Superior temporal gyrus (tissue), 1 donor: ENCODE measurements at regions not wholly inside any gene's neighbourhood (a gene's known extent, or its start where the extent isn't known, plus 50 kb on each side); places are given as distances from the start of the nearest gene placed in this dataset.
"Not testable (repeated sequence)": the region's sequence is repeated elsewhere in the genome, so short reads cannot be mapped to it uniquely, and the experiment has no call there.

Source experiments
- DNase-seq: peaks from one replicate; pipeline ENCODE4 v3.0.0-alpha.2; 2016; ENCODE audit errors: extremely low spot score

DNA sequence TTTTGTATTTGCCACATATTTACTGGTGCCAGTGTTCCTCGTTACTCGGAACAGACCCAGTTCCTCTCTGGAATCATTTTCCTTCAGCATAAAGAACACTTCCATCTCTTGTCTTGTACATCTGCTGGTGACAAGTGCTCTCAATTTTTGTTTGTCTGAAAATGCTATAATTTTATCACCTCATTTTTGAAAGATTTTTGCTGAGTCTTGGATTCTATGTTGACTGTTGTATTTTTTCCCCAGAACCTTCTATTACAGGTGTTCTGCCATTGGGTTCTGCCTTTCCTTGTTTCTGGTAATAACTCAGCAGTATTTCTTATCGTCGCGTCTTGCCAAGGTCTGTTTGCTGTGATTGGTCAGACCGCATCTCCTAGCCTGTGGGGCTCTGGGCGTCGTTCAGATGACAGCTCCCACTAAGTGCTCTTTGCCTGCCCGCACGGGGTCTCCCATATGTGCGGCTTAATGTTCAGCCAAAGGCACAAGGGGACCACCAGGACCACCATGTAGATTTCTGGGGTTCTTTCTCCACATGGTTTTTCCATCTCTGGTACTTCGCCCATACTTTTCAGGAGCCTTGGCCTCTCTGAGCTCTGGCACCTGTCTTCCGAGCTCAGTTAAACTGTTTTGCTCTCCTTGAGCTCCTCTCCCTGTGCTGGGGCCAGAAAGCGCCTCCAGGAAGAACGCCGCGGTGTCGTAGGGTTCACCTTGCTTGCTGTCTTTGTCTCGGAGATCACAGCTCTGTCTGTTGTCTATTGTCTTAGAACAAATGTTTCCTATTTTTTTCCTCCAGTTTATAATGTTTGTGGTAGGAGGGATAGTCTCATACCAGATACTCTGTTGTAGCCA is 80.0 kb downstream of the METRNL start:
- no peak for DNase-seq

DNA sequence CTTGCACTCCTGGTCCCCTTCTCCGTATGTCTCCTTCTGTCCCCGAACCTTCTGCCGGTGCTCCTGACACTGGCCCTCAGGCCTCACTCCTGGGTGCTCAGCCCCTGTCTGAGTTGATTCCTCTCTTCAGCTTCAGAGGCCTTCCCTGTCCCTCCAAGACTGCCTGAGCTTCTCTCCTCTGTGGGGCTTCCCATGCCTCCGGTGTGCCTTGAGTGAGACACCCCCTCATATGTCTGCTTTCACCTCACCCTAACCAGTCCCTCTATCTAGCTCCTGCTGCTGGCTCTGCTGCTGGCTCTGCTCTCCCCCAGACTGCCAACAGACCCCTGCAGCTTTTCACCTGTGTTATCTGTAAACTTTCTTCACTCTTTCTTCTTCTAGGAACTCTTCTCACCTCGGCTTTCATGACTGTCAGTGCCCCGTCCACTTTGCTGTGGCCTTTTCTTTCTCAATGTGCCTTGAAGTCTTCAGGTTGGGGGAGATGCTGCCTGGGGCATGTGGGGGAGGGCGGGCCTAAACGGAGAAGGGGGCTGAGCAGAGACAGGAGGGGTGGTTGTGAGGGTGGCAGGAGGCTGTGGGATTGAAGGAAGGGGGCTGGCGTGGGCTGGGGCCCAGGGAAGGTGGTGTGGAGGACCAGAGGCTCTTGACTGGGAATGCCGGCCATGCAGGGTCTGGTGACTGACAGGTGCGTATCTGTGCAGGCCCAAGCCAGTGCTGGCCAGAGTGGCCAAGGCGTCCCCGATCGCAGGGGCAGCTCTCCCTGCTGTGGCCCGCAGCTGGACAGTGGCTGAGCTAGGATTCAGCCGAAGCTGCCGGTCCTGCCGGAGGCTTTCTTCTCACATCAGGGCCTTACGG is 81.3 kb downstream of the METRNL start:
- no peak for DNase-seq

DNA sequence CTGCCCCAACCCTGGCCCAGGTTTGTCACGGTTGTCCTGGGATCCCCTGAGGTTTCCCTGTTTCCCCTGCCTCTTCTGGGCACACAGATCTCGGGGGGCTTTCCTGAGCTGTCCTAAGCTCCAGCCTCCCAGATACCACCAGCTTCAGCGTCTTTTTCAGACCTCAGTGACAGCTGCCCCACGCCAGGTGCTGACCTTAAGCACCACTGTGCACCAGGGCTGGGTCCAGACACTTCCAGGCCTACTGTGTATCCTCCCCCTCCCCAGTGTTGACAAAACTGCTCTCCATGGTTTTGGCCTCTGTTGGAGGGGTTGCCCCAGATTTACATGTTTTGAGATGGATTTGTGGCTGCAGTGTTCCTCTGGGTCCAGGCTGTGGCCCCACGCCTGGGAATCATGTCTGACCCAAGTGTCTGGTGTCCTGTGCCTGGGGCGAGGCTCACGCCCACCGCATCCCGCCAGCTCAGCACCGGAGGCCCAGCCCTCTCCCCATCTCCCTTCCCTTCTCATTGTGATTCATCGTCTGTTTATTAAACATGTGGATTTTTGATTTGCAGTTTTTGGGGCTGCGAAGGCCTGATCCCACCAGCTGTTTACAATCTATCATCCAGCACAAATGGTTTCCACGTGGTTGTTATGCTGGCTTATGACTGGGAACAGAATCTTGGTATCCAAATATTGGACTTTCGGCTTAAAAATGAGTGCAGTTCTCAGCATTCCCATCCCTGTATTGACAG is 82.1 kb downstream of the METRNL start:
- DNase-seq: no peak

DNA sequence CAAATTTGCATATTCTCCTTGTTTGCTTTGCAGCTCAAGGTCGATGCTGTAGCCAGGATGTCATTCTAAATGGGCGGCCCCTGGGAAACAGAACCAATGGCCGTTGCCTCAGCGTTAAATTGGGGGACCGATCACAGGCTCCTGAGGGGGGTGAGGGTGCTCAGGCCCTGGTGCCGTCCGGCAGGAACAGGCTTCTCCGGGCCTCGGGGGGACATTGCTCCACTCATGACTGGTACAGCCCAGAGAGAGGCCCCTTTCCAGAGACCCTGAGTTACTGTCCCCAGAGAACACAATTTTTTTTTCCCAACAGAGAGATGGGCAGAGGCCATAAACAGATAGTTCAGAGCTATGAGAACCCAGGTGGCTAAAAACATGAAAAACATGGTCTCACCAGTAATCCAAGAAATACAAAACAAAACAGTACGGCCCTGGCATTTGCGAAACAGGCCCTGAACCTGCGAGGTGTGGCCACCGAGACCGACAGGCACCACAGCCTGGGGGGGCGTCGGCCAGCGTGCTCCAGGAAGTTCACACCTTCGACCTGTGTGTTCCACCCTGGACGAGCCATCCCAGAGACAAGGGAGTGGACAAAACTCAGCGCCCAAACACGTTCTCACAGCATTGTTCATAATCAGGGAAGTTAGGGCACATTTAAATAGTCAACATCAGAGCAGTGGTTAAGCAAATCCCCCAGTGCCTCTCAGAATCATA is 82.8 kb downstream of the METRNL start:
- no peak for DNase-seq

DNA sequence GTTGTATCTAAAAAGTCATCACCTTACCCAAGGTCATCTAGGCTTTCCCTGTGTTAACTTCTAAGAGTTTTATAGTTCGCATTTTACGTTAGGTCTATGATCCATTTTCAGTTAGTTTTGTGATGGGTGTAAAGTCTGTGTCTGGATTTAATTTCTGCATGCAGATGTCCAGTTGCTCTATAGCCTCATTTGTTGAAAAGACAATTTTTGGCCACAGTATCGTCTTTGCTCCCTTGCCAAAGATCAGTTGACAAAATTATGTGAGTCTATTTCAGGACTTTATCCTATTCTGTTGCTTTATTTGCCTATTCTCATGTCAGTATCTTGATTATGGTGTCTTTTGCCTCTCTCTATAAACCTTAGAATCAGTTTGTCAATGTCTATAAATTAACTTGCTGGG is 85.1 kb downstream of the METRNL start:
- DNase-seq: no peak

DNA sequence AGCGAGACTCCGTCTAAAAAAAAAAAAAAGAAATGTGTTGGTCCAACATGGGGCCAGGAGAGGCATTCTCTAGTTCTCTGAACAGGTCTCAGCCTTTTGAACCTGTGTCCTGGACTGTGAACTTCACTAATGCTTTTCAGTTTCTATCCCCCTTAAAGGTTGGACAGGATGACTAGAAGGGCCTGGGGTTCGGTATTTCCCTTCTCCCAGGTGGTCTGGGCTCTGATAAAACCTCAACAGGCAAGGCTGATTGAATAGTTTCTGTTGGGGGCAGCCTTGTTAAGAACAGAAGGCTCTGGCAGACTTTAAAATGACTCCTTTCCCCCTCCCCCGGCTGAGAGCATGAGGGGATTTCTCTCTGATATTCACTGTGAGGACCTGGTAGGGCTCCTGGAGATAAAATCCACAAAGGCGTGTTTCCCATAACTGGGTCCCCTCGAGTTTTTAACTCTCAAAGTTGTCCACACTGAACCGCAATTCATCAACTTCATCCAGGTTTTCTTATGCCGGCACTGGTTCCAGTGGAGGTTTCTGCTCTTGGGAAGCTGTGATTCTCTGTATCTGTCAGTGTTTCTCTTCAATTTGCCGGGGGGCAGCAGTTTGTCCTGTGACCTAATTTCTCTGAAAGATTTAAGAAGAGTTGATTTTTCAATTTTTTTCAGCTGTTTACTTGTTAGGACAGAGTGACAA is 91.3 kb downstream of the METRNL start:
- no peak for DNase-seq

DNA sequence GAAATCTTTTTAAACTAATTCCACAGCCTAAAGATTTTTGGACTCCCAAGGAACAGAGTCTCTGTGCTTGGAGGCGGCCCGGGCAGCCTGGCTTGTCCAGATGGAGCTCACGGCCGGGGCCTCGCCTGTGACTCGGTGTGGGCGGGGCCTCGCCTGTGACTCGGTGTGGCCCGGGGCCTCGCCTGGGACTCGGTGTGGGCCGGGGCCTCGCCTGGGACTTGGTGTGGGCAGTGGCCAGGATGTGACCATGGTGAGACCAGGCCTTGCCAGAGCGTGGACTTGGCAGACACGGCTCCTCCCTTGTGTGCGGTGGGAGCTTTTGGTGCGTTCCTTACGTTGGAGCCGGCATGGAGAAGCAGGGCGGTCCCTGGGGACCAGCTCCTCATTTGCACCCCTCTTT is 92.3 kb downstream of the METRNL start:
- DNase-seq: no peak

DNA sequence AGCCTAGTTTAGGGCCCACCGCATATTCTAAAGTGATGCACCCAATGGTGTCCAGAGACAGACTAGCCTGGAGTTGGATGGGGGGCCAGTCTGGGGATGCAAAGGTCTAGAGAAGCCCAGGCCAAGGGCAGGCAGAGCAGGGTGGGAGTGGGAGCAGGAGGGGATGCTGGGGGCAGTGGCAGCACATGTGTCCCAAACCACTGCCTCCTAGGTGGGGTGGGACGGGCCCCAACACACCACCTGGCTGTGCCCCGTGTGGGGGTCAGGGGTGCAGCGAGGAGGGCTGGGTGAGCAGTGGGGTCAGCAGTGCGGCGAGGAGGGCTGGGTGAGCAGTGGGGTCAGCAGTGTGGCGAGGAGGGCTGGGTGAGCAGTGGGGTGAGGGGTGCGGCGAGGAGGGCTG is 92.7 kb downstream of the METRNL start:
- DNase-seq: not testable (repeated sequence)

DNA sequence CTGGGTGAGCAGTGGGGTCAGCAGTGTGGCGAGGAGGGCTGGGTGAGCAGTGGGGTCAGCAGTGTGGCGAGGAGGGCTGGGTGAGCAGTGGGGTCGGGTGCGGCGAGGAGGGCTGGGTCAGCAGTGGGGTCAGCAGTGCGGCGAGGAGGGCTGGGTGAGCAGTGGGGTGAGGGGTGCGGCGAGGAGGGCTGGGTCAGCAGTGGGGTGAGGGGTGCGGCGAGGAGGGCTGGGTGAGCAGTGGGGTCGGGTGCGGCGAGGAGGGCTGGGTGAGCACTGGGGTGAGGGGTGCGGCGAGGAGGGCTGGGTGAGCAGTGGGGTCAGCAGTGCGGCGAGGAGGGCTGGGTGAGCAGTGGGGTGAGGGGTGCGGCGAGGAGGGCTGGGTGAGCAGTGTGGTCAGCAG is 93.2 kb downstream of the METRNL start:
- not testable (repeated sequence) for DNase-seq

DNA sequence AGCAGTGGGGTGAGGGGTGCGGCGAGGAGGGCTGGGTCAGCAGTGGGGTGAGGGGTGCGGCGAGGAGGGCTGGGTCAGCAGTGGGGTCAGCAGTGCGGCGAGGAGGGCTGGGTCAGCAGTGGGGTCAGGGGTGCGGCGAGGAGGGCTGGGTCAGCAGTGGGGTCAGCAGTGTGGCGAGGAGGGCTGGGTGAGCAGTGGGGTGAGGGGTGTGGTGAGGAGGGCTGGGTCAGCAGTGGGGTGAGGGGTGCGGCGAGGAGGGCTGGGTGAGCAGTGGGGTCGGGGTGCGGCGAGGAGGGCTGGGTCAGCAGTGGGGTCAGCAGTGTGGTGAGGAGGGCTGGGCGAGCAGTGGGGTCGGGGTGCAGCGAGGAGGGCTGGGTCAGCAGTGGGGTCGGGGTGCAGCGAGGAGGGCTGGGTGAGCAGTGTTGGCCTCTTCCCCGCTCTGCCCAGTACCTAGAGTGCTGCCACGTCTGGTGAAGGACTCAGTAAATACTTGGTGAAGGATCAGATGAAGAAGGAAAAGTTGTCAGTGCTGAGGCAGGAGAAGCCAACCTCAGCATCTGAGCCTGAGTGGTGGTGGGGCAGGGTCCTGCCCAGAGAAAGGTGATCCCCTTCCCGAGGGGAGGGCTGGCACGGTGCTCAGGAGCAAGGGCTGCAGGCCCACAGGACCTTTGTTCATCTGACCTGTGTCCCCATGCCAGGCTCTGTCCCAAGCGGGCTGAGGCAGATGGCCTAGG is 93.9 kb downstream of the METRNL start:
- not testable (repeated sequence) for DNase-seq

DNA sequence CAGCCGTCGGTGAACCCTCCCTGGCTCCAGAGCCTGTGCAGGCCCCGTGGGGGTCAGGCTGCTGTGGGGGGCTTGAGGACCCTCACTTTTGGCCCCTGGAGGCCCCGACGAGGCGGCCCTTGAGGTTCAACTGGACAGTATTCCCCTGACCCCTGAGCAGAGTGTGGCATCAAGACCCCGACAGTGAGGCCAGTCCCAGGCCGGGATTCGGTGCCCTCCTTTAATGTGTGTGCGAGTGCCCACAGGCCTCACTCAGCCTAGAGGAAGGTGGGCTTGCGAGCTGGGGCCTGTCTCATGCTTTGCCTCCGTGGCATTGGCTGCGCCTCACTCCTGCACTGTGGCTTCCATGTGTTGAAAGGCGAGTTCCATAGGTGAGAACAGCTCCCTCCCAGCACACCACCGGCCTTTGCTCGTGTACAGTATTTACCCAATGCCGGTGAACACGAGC is 94.5 kb downstream of the METRNL start:
- DNase-seq: no peak

DNA sequence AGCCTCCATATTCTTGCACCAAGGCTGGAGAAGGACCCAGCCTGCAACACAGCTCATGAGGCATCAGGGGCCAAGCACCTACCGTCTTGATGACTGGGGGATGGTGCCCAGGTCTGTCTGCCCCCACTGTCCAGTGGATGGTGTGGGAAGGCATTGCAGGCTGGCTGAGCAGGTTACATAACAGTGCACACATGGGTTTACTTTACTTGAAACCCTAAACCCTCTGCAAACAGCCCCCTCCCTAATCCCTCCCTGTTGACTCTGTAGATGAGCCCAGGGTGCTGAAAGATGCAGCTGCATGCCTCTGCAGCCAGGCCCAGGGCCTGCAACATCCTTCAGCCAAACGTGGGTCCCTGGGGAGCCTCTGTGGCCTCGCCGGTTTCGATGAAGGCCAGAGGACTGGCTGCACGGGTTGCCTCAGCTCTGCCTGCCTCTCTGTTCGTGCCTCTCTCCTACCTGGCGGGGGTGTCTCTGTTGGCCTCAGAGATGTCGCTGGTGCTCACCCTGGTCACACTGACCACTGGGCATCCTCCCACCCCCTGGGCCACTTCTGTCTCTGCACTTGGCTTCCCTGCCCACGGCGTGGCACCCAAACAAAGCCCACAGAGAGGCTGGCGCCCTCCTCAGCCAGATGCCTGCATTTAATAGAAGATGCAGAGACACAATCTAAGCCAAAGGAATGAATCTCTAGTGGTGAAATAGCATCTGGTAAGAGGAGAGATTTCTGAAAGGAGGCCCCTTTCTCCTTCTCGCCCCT is 95.1 kb downstream of the METRNL start:
- DNase-seq: no peak

DNA sequence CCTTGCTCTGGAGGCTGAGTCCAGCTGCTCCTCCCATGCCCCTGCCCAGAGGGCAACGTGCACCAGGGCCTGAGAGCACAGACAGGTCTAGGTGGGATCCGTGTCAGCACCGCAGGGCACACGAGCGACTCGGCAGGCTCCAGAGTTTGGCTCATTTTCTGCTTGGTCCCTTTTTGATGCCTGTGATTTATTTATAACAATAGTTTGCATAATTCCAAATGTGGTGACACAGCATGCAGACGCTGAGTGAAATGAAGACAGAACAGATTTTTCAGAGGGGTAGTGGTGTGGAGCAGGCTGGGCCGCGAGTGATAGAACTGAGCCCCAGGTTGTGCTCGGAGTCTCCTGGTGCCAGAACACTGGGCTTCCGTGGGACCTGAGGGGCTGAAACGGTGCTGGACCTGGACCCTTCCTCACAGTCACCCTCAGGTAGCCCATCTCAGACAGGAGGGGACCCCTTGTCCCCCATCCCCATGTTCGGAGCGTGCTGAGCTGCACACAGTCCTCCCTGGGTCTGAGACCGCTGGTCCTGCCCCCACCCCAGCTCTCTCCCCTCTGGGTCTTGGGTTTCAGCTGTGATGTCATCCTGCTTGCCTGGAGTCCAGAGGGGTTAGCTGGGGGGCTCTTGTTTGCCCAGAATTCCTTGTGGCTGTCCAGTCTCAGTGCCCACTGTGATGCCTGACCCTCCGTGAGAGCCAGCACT is 95.9 kb downstream of the METRNL start:
- no peak for DNase-seq

DNA sequence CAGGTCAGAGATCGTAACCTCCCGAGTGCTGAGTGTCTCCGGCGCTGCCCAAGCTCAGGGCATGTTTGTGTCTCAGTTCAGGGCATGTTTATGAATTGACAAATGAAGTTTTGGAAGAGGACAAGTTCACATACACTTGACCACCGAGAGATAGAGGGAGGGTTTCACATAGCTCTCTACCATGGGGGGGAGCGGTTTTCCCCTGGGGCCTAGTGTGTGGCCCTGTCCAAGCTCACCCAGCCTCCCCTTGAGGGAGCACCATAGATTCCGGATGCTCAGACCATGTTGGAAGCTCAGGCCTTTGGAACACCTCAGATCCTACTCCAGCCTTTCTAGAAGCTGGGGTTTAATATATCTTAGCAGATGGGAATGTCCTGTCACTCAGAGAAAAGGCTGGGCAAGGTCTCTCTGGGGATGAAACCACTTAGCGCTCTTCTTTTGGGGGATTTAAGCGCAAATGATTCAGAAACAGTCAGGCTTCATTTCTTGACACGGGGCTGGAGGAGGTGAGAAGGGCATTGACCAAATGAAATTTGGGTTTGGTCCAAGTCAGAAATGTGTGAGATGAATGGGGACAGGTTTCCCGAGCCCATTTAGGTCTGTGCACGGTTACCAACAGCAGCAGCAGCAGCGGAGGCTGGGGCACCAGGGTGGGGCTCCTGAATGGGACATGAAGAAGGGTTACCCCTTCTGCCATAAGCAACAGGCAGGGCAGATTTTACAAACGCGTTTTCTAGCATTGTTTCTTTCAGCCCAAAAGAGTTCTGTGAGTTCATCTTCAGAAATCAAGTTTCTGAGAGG is 96.6 kb downstream of the METRNL start:
- DNase-seq: no peak

DNA sequence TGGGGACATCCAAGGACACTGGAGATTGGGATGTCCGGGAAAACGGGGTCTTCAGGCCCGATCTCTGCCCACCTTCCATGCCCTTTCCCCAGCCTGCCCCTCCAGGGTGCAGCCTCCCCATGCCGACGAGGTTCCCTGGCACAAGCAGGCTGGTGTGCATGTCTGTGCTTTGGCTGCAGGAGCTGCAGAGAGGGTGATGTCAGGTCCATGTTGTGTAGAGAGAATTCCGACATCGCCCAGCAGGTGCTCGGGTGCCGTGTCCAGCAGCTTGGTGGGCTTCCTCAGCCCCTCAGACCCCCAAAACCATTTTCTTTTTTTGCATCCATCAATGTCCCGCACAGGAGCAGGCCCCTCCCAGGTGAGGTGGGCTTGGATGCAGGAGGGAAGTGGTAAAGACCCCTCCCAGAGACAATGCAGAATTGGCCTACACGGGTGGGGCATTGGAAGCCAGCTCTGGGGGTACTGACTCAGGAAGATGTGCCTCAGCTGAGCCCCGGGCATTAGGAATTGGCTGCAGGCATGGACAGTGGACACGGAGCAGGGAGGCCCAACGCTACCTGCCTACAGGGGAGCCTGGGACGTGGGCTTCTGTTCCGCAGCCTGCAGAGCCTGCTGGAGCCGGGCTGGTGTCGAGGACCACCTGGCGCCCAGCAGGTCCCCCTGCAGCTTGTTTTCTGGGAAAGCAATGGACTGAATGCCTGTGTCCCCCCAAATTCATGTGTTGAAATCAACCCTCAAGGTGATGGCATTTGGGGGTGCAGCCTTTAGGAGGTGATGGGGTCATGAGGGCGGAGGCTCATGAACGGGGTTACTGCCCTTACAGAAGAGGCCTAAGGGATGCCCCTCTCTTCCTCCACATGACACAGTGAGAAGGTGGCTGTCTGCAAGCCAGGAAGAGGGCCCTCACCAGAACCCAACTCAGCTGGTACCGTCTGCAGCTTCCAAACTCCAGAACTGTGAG is 97.5 kb downstream of the METRNL start:
- DNase-seq: no peak

DNA sequence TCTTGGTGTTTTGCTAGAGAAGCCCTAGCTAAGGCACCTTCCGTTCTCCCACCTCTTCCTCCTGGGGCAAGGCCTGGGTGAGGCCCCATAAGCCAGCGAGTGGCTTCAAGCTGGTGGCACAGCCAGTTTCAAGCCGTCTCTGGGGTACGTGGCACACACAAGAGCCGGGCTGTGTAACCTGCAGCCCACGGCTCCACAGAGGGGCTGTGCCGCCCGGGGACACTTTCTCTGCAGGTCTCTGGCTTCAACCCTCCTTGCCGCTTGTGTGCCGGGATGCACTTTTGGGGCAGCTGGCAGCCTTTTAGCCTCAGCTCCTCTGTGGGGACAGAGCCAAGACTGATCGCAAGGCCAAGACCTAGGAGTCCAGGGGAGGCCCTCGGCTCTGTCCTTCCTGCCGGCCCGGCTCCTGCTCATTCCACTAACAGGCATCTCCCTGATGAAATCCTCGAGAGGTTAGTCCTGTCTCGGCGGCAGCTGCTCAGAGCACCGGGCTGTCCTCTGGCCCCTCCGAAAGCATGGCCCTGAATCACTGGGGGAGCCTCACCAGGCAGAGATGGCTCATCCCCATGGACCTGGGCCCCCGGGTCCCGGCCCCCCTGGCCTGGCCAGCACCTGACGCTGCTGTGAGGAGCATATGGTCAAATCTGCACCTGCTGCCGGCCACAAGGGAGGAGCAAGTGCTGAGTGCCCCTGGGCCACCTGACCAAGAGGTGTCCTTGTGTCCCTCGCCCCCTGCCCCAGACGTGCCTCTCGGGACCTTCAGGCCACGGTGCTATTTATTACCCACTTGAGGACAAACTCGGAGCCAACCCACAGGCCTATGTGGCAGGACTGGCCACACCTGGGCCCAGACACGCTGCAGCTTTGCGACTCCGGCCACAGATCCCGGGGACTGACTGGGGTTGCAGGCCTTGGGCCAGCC is 98.5 kb downstream of the METRNL start:
- DNase-seq: no peak
